KOPT-K1 (cell line): ENCODE measurements at regions not wholly inside any gene's neighbourhood (a gene's known extent, or its start where the extent isn't known, plus 50 kb on each side); places are given as distances from the start of the nearest gene placed in this dataset.

Source experiments
- H3K27ac ChIP-seq: fragments of 200-600 bp; sonication (generic); 2 replicates; pipeline ENCODE4 v1.5.1; 2016; ENCODE audit warnings: antibody characterized with exemption, mild to moderate bottlenecking, low read depth, low read length; ENCODE audit not compliant: poor library complexity, severe bottlenecking
- H3K36me3 ChIP-seq: fragments of 200-600 bp; sonication (generic); 2 replicates; pipeline ENCODE4 v1.5.1; 2017; ENCODE audit warnings: antibody characterized with exemption, mild to moderate bottlenecking, low read length, moderate library complexity; ENCODE audit not compliant: insufficient read depth
- H3K9me3 ChIP-seq: fragments of 200-600 bp; sonication (generic); 2 replicates; pipeline ENCODE4 v1.5.1; 2017; ENCODE audit warnings: antibody characterized with exemption, low read length, mild to moderate bottlenecking; ENCODE audit not compliant: insufficient read depth, poor library complexity, severe bottlenecking

DNA sequence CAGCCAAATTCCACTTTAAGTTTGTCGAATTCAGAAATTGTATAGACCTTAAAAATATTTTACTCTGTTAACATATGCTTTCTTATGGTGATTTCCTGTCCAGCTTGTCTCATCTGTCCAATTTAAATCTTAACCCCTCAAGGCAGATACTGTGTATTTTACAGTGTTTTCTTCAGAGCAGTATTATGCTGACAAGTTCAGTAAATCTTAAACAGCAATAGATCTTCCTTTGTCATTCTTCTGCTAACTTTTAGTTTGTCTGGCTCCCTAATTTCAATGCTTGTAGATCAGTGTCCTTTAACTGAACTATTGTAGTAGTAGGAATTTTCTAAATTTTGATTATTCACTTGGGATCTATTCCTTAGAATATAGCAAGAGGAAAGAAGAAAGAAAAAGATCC lies 52.8 kb upstream of the MEIS1 start:
- no peak overlapping the region for H3K27ac ChIP-seq
- H3K36me3 ChIP-seq = no peaks in the 10 kb centered on the region
- no peaks in the 10 kb centered on the region for H3K9me3 ChIP-seq

GRCh38 chr2:66379473-66379872 lies 55.5 kb upstream of the MEIS1 start:
- no peaks in the 10 kb centered on the region for H3K36me3 ChIP-seq
- no peaks in the 10 kb centered on the region for H3K9me3 ChIP-seq
- H3K27ac ChIP-seq = no peak overlapping the region

DNA sequence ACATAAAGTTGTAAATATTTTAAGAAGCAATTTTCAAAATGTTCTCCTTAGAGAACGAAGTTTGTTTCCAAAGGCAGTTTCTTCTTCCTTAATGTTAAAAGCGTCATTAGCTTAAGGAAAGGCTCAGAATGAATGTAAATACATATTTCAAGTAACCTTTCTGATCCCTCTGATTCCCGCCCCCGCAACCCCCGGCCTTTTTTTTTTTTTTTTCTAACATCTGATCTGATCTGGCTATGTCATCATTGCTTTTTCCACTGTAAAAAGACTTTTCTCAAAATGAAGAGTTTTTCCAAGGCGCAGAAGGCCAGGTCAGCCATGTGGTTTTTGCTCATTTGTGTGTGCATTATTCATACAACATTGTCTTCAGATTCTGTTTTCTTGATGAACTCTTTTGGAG lies 57.1 kb upstream of the MEIS1 start:
- no peaks in the 10 kb centered on the region for H3K36me3 ChIP-seq
- no peak overlapping the region for H3K27ac ChIP-seq

GRCh38 chr2:66370824-66371223 lies 64.1 kb upstream of the MEIS1 start:
- no peak overlapping the region for H3K27ac ChIP-seq
- H3K36me3 ChIP-seq = no peaks in the 10 kb centered on the region
- no peaks in the 10 kb centered on the region for H3K9me3 ChIP-seq

More for the DNA sequence above, 57.1 kb upstream of the MEIS1 start:
- H3K9me3 ChIP-seq = no peaks in the 10 kb centered on the region

- Histone ChIP-seq H3K36me3 (no peaks in the 10 kb centered on the region), H3K27ac (no peak overlapping the region), H3K9me3 (no peaks in the 10 kb centered on the region)
These were observed 68.3 kb upstream of the MEIS1 start for GRCh38 chr2:66366619-66367018.

DNA sequence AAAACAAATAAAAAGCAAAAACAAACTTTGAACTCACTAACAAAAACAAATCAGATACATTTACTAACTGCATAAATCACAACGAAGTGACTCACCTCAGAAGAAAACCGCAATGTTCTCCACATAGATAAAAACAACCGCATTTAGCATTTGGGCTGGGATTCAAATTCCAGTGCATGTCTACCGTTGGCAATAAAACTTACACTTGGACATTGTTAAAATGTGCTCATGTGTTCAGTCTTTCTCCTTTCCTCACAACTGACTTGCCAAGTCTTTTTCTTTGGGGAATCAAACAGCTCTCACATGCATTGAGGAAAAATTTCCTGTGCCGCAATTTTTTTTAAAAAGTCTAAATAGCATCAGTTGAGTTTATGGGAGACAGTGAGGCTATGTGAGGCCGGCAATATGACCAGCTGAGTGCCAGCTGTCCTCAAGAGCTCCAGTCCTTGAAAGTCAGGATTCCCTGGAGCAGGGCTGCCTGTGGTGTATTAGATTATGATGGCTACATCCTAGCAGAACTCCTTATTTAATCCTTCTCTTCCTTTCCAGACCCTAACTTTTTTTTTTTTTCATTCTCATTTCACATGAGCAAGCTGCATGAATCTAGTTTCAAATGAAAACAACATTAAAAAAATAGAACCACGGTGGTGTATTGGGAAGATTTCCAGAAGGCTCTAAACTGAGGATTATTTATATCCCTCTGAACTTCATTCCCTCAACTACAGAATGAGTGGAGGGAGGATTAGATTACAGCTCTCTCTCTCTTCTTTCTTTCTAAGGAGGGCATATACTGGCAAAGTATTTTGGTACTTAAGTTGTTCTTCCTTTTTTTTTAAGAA lies 70.2 kb upstream of the MEIS1 start:
- no peaks in the 10 kb centered on the region for H3K9me3 ChIP-seq
- H3K36me3 ChIP-seq = no peaks in the 10 kb centered on the region
- no peak overlapping the region for H3K27ac ChIP-seq

DNA sequence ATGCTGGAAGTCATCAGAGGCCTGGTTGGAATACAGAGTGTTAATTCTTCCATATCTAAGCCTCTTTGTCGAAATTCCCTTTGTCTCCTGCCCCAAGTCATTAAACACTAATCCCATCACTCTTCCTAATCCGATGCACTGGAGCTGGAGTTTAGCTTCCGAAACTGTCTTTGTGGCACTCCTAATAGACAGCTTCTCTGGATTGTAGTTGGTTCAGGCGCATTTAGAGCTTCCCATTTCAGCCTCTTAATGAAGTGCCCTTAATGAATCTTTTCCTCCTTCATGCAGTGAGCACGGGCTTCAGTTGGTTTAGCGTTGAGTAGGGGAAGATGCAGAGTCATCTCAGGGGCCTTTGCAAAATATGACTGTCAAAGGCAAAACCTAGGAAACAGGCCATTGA lies 72.2 kb upstream of the MEIS1 start:
- Histone ChIP-seq H3K9me3 (no peaks in the 10 kb centered on the region), H3K36me3 (no peaks in the 10 kb centered on the region), H3K27ac (no peak overlapping the region)

- Histone ChIP-seq H3K27ac (no peak overlapping the region), H3K36me3 (no peaks in the 10 kb centered on the region), H3K9me3 (no peaks in the 10 kb centered on the region)
These were observed 88.7 kb upstream of the MEIS1 start for GRCh38 chr2:66346231-66346664.

DNA sequence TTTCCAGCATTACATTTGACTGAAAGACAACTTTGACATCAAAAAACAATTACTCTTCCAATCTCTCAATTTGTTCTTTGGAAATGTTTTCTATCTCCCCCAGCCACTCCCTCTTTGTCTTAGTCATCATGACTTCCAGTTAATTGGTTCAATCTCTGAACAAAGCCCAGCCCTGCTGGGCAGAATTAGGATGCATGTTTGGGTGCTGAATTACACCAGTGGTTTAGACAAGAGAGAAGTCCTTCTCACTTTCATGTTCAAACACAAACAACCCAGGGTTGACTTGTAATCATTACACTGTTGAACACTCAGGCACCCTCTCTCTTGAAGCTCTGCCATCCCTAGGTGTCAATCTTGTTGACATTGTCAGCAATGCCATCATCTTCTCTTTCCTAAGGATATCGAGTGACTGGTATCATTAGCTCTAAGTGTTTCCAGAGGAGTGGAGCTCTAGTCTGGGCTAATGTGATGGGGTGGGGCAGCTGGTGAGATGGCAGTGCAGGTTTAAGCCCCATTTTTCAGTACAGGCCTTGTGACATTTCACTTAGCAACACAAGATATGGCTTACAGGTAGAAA lies 90.8 kb upstream of the MEIS1 start:
- H3K9me3 ChIP-seq = no peaks in the 10 kb centered on the region
- H3K27ac ChIP-seq = no peak overlapping the region
- H3K36me3 ChIP-seq = no peaks in the 10 kb centered on the region

GRCh38 chr2:66343259-66343658 lies 91.7 kb upstream of the MEIS1 start:
- H3K9me3 ChIP-seq = no peaks in the 10 kb centered on the region
- H3K27ac ChIP-seq = no peak overlapping the region
- H3K36me3 ChIP-seq = no peaks in the 10 kb centered on the region

DNA sequence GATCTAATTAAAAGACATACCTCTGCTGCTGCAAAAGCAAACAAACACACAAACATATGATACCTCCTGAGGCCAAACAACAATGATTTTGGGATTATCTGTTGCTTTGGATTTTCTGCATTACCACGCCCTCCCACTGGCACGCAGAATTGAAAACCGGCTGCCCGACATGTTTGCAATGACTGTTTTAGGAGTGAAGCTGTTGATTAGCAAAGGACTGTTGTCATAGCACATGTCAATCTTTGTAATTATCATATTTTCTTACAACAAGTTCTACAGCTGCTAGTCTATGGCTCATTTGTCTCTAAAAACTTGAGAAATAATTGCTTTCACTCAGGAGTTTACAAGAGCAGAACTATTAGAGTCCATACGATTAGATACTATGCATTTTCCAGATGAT lies 94.4 kb upstream of the MEIS1 start:
- Histone ChIP-seq H3K9me3 (no peaks in the 10 kb centered on the region), H3K27ac (no peak overlapping the region), H3K36me3 (no peaks in the 10 kb centered on the region)

- Histone ChIP-seq H3K9me3 (peaks cover 7% of the 10 kb centered on the region), H3K36me3 (no peaks in the 10 kb centered on the region), H3K27ac (peak overlapping the region; percentile 77)
These were observed 100.5 kb upstream of the MEIS1 start for GRCh38 chr2:66334237-66335029.

- Histone ChIP-seq H3K9me3 (peaks cover 7% of the 10 kb centered on the region), H3K36me3 (no peaks in the 10 kb centered on the region), H3K27ac (peak overlapping the region; percentile 53)
These were observed 103.7 kb upstream of the MEIS1 start for GRCh38 chr2:66331176-66331575.

- no peak overlapping the region for H3K27ac ChIP-seq
- H3K36me3 ChIP-seq = no peaks in the 10 kb centered on the region
- H3K9me3 ChIP-seq = peaks cover 6% of the 10 kb centered on the region
These were observed 105.8 kb upstream of the MEIS1 start for GRCh38 chr2:66329081-66329605.

- Histone ChIP-seq H3K9me3 (no peaks in the 10 kb centered on the region), H3K27ac (no peak overlapping the region)
These were observed 107.7 kb upstream of the MEIS1 start for GRCh38 chr2:66327066-66327740.

More at GRCh38 chr2:66327066-66327740, 107.7 kb upstream of the MEIS1 start:
- H3K36me3 ChIP-seq = no peaks in the 10 kb centered on the region
